ENCODE measurements at regions not wholly inside any gene's neighbourhood (a gene's known extent, or its start where the extent isn't known, plus 50 kb on each side); places are given as distances from the start of the nearest gene placed in this dataset.

DNA sequence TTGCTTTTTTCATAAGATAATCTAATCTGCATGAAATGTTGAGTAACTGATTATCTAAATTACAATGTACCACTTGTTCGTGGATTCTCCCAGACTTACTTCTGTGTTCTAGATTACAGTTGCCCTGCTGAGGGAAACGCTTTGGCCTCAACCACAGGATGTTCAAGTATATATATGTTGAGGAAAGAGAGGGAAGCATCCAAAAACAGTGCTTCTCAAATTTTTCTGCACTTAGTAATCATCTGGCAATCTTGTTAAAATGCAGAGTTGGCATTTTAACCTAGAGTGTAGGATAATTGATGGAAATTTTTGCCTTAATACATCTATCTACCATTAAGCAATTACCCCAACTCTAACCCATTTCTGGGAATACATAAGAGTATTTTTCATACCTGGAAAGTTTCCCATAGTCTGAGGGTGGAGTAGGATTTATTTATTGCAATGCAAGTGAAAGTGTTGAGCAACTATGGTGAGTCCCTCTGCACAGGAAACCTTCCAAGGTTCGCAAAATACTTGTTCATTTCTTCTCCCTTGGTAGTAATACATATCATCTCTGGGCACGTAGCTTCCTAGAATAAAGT is 59.6 kb upstream of the C1GALT1 start:
- TF ChIP-seq, protein P1, sequence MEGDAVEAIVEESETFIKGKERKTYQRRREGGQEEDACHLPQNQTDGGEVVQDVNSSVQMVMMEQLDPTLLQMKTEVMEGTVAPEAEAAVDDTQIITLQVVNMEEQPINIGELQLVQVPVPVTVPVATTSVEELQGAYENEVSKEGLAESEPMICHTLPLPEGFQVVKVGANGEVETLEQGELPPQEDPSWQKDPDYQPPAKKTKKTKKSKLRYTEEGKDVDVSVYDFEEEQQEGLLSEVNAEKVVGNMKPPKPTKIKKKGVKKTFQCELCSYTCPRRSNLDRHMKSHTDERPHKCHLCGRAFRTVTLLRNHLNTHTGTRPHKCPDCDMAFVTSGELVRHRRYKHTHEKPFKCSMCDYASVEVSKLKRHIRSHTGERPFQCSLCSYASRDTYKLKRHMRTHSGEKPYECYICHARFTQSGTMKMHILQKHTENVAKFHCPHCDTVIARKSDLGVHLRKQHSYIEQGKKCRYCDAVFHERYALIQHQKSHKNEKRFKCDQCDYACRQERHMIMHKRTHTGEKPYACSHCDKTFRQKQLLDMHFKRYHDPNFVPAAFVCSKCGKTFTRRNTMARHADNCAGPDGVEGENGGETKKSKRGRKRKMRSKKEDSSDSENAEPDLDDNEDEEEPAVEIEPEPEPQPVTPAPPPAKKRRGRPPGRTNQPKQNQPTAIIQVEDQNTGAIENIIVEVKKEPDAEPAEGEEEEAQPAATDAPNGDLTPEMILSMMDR (IDR thresholded peaks at IDR 0.05; ENCODE audit: extremely low read depth, insufficient read depth, missing control alignments) = no peak
- no peak for DNase-seq (ENCODE audit: low spot score)
- in situ Hi-C loops (cut with MboI; ENCODE audit: low pct_unique_long_range_greater_than_20kb, low sequenced_read_pairs, unreplicated experiment) = no loop called here

DNA sequence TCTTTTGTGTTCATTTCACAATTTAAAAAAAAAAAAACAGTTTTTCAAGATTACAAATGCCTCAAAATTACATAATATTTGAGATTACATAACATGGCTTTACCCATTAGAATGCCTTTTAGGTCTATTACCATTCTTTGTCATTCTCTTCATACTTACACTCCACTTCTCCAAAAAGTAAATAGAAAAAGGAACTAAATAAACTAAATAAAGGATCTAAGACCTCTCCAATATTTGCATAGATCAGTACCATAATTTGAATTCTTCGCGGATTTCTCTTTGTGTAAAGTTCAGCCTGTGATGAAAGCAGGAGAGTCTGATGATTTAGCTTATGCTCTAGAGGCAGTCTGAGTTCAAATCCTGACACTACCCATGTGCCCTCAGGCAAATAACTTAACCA is 56.4 kb upstream of the C1GALT1 start:
- TF ChIP-seq, protein P1 (IDR thresholded peaks at IDR 0.05; ENCODE audit: extremely low read depth, insufficient read depth, missing control alignments) = no peak
- no peak for DNase-seq (ENCODE audit: low spot score)
- in situ Hi-C loops (cut with MboI; ENCODE audit: low pct_unique_long_range_greater_than_20kb, low sequenced_read_pairs, unreplicated experiment) = no loop called here

DNA sequence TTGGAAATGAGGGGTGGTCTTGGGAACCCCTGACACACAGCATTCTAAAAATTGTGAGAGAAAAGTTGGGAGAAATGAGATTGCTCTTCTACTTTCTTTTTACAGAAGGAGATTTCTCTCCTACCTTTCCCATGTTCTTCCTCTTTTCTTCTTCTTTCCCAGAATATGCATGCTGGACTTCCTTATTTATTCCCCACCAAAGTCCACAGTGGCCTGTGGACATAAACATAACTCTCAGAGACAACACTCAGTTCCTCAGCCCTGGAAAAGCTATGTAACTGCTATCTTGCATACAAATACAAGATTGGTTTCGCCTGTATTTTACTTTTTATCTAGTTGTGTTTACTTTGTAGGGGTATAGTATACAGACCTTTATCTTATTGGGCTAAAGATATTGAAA is 54.6 kb upstream of the C1GALT1 start:
- TF ChIP-seq, protein P1 (IDR thresholded peaks at IDR 0.05; ENCODE audit: extremely low read depth, insufficient read depth, missing control alignments) = no peak
- DNase-seq (ENCODE audit: low spot score) = no peak
- in situ Hi-C loops (cut with MboI; ENCODE audit: low pct_unique_long_range_greater_than_20kb, low sequenced_read_pairs, unreplicated experiment) = no loop called here

DNA sequence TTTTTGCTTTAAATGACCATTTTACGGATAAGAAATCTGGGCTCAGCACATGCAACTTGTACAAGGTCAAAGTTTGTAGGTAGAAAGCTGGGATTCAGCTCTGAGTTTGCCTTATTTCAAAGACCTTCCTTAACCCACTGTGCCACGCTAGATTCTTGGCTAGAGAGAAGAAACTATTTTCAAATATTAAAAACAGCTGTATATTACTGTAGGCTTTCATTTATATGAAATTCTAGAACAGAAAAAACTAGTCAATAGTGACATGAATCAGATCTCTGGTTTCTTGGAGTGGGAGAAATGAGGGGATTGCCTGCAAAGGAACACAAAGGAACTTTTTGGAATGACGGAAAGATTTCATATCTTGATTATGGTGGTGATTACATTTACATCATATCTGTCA is 53.0 kb upstream of the C1GALT1 start:
- TF ChIP-seq, protein P1 (IDR thresholded peaks at IDR 0.05; ENCODE audit: extremely low read depth, insufficient read depth, missing control alignments) = no peak
- in situ Hi-C loops (cut with MboI; ENCODE audit: low pct_unique_long_range_greater_than_20kb, low sequenced_read_pairs, unreplicated experiment) = no loop called here
- DNase-seq (ENCODE audit: low spot score) = no peak

DNA sequence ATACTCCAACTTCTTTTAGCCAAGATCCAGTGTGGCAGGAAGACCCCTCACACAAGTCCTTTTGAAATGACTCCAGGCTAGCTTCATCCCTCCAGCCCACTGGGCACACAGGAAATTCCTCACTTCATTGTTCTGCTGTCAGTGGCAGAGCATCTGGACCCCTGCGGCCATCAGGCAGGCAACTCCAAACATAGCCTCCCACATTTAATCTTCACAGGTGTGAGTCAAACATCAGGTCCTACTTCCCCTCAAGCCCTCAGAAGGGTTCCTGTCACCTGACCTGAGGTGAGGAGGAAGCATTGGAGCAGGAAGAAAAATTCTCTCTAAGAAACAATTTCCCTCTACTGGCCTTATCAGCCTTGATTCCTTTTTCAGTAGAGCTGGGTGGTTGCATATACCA is 51.1 kb upstream of the C1GALT1 start:
- in situ Hi-C loops (cut with MboI; ENCODE audit: low pct_unique_long_range_greater_than_20kb, low sequenced_read_pairs, unreplicated experiment) = no loop called here
- TF ChIP-seq, protein P1 (IDR thresholded peaks at IDR 0.05; ENCODE audit: extremely low read depth, insufficient read depth, missing control alignments) = no peak
- no peak for DNase-seq (ENCODE audit: low spot score)
